ENCODE measurements at regions not wholly inside any gene's neighbourhood (a gene's known extent, or its start where the extent isn't known, plus 50 kb on each side); places are given as distances from the start of the nearest gene placed in this dataset.

GRCh38 chr4:189510601-189511000 is 430.1 kb upstream of the FRG1 start:
- no peak overlapping the region for H3K4me3 ChIP-seq
- DNase-seq (ENCODE audit: low spot score in 2 of 2) = no peak
- WGBS = 71% methylated on average over 1 of the region's 1 CpG
- no peaks in the 10 kb centered on the region for H3K36me3 ChIP-seq
- no peak for TF ChIP-seq POLR2A (IDR thresholded peaks at IDR 0.05)
- no peak for TF ChIP-seq POLR2AphosphoS5 (IDR thresholded peaks at IDR 0.05)
- no peak for TF ChIP-seq CTCF (IDR thresholded peaks at IDR 0.05)
- TF ChIP-seq EP300 (IDR thresholded peaks at IDR 0.05) = no peak
- no peak overlapping the region for H3K27ac ChIP-seq
- no peaks in the 10 kb centered on the region for H3K4me1 ChIP-seq
- no peaks in the 10 kb centered on the region for H3K27me3 ChIP-seq
- H3K9me3 ChIP-seq = no peaks in the 10 kb centered on the region

GRCh38 chr4:189511581-189511980 is 429.1 kb upstream of the FRG1 start:
- WGBS = 95% methylated on average over 10 of the region's 10 CpGs
- DNase-seq (ENCODE audit: low spot score in 2 of 2) = no peak
- Histone ChIP-seq H3K27ac (no peak overlapping the region), H3K4me1 (no peaks in the 10 kb centered on the region), H3K27me3 (no peaks in the 10 kb centered on the region), H3K9me3 (no peaks in the 10 kb centered on the region), H3K4me3 (no peak overlapping the region), H3K36me3 (no peaks in the 10 kb centered on the region)
- TF ChIP-seq CTCF (IDR thresholded peaks at IDR 0.05) = no peak
- TF ChIP-seq POLR2A (IDR thresholded peaks at IDR 0.05) = no peak
- no peak for TF ChIP-seq POLR2AphosphoS5 (IDR thresholded peaks at IDR 0.05)

- no peaks in the 10 kb centered on the region for H3K9me3 ChIP-seq
- WGBS = 37% methylated on average over 7 of the region's 7 CpGs
Observed at GRCh38 chr4:189513421-189513820, 427.3 kb upstream of the FRG1 start.

GRCh38 chr4:189514209-189514608 is 426.5 kb upstream of the FRG1 start:
- TF ChIP-seq CTCF (IDR thresholded peaks at IDR 0.05) = no peak
- TF ChIP-seq EP300 (IDR thresholded peaks at IDR 0.05) = no peak
- TF ChIP-seq POLR2AphosphoS5 (IDR thresholded peaks at IDR 0.05) = no peak
- no peak for TF ChIP-seq POLR2A (IDR thresholded peaks at IDR 0.05)
- WGBS = 95% methylated on average over 9 of the region's 9 CpGs

More at GRCh38 chr4:189513421-189513820, 427.3 kb upstream of the FRG1 start:
- Histone ChIP-seq H3K27me3 (no peaks in the 10 kb centered on the region), H3K4me1 (no peaks in the 10 kb centered on the region), H3K4me3 (no peak overlapping the region), H3K36me3 (no peaks in the 10 kb centered on the region), H3K27ac (no peak overlapping the region)
- DNase-seq (ENCODE audit: low spot score in 2 of 2) = no peak
- TF ChIP-seq CTCF (IDR thresholded peaks at IDR 0.05) = no peak
- no peak for TF ChIP-seq POLR2AphosphoS5 (IDR thresholded peaks at IDR 0.05)
- no peak for TF ChIP-seq EP300 (IDR thresholded peaks at IDR 0.05)
- no peak for TF ChIP-seq POLR2A (IDR thresholded peaks at IDR 0.05)

GRCh38 chr4:189516902-189517301 is 423.8 kb upstream of the FRG1 start:
- Histone ChIP-seq H3K9me3 (no peaks in the 10 kb centered on the region), H3K27me3 (no peaks in the 10 kb centered on the region), H3K4me3 (no peak overlapping the region), H3K27ac (no peak overlapping the region), H3K36me3 (no peaks in the 10 kb centered on the region), H3K4me1 (no peaks in the 10 kb centered on the region)
- 79% methylated on average over 1 of the region's 1 CpG for WGBS
- TF ChIP-seq EP300 (IDR thresholded peaks at IDR 0.05) (no peak), CTCF (IDR thresholded peaks at IDR 0.05) (no peak), POLR2A (IDR thresholded peaks at IDR 0.05) (no peak), POLR2AphosphoS5 (IDR thresholded peaks at IDR 0.05) (no peak)
- no peak for DNase-seq (ENCODE audit: low spot score in 2 of 2)

More at GRCh38 chr4:189514209-189514608, 426.5 kb upstream of the FRG1 start:
- H3K4me3 ChIP-seq = no peak overlapping the region
- no peak for DNase-seq (ENCODE audit: low spot score in 2 of 2)
- no peaks in the 10 kb centered on the region for H3K27me3 ChIP-seq
- H3K36me3 ChIP-seq = no peaks in the 10 kb centered on the region
- H3K27ac ChIP-seq = no peak overlapping the region
- H3K4me1 ChIP-seq = no peaks in the 10 kb centered on the region
- no peaks in the 10 kb centered on the region for H3K9me3 ChIP-seq
